Mucosa of descending colon (tissue), 3 donors: ENCODE measurements at regions not wholly inside any gene's neighbourhood (a gene's known extent, or its start where the extent isn't known, plus 50 kb on each side); places are given as distances from the start of the nearest gene placed in this dataset.
"Not testable (repeated sequence)": the region's sequence is repeated elsewhere in the genome, so short reads cannot be mapped to it uniquely, and the experiment has no call there.

Experiments used
- ATAC-seq: fragments of 200-7000 bp; cut with Tn5 transposase; one replicate; pipeline ENCODE4 v1.9.1; 2020; ENCODE audit warnings: mild to moderate bottlenecking, moderate library complexity
- DNase-seq, 3 donors: peaks; one replicate each; pipeline ENCODE4 v3.0.0-alpha.2; 2020
- H3K36me3 ChIP-seq: fragments of 200-600 bp; one replicate; pipeline ENCODE4 v1.8.0; 2021; ENCODE audit warnings: low read depth, mild to moderate bottlenecking
- H3K4me1 ChIP-seq: fragments of 200-600 bp; one replicate; pipeline ENCODE4 v1.8.0; 2021; ENCODE audit warnings: low read depth, mild to moderate bottlenecking
- H3K4me3 ChIP-seq: fragments of 200-600 bp; one replicate; pipeline ENCODE4 v1.8.0; 2021; ENCODE audit warnings: mild to moderate bottlenecking
- H3K9me3 ChIP-seq: fragments of 200-600 bp; one replicate; pipeline ENCODE4 v1.8.0; 2021; ENCODE audit warnings: mild to moderate bottlenecking
- intact Hi-C, 2 donors: fragments of 100-400 bp; cut with DNase I in 1 of 2; cut with micrococcal nuclease in 1 of 2; formaldehyde crosslinking; loops; one replicate each; pipeline versions ENCODE4 v1.11.0 to v1.11.1; 2022; cut with DNase I, micrococcal nuclease
- TF ChIP-seq, protein P1 (sequence below): fragments of 200-600 bp; IDR thresholded peaks from one replicate; pipeline ENCODE4 v1.8.0; 2022; ENCODE audit warnings: antibody characterized with exemption, mild to moderate bottlenecking
- donor health status: DM: no; HTN: no; CAD: no; lungs with moderate emphysema.
- donor health status: DM: no; HTN: no; CAD: no.
- donor health status: DM: no; HTN: yes; CAD: no.

GRCh38 chr6:86045038-86045437 is 402.4 kb upstream of the SYNCRIP start:
- Histone ChIP-seq H3K4me3 (no peak overlapping the region), H3K9me3 (peaks cover 19% of the 10 kb centered on the region), H3K4me1 (no peaks in the 10 kb centered on the region), H3K36me3 (no peaks in the 10 kb centered on the region)
- DNase-seq, result no peak
- TF ChIP-seq, protein P1, sequence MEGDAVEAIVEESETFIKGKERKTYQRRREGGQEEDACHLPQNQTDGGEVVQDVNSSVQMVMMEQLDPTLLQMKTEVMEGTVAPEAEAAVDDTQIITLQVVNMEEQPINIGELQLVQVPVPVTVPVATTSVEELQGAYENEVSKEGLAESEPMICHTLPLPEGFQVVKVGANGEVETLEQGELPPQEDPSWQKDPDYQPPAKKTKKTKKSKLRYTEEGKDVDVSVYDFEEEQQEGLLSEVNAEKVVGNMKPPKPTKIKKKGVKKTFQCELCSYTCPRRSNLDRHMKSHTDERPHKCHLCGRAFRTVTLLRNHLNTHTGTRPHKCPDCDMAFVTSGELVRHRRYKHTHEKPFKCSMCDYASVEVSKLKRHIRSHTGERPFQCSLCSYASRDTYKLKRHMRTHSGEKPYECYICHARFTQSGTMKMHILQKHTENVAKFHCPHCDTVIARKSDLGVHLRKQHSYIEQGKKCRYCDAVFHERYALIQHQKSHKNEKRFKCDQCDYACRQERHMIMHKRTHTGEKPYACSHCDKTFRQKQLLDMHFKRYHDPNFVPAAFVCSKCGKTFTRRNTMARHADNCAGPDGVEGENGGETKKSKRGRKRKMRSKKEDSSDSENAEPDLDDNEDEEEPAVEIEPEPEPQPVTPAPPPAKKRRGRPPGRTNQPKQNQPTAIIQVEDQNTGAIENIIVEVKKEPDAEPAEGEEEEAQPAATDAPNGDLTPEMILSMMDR, result no peak
- no peak for ATAC-seq
- intact Hi-C loops, result no loop called here

DNA sequence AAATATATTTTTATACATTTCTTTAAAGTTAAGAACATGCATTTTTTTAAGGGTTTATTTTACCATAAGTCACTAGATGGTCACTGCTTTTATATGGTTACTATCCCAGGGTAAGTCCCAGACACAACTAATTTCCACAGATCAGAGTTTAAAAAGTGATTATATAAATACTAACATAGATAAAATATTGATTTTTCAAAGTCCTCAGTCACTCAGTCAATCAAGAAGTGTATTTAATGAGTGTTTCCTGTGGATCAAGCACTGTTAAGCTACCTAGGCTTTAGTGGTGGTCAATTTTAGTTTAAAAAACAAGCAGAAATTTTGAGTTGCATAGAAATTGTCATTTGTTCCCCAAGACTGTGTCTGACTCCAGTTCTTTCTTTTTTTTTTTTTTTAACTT is 399.5 kb upstream of the SYNCRIP start:
- TF ChIP-seq, protein P1, result no peak
- Histone ChIP-seq H3K4me1 (no peaks in the 10 kb centered on the region), H3K4me3 (no peak overlapping the region), H3K9me3 (peaks cover 13% of the 10 kb centered on the region), H3K36me3 (no peaks in the 10 kb centered on the region)
- DNase-seq (no peak), ATAC-seq (no peak)
- intact Hi-C loops, result no loop called here

DNA sequence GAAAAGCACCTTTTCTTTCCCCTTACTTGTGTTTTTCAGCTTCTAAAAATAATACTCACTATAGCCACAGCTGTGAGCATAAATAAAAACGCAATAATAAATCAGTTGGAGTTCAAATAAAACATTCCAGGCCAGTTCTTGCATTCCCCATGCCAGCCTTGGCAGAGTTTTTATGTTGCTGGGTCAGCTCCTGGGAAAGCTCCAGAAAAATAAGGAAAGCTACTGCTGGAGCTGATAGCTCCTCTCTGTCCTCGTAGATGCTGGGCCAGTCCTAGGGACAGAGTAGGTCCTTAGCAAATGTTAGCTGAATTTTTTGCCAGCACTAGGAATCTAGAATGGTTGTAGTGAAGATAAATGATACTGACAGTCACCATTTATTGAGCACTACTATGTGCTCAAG is 389.0 kb upstream of the SYNCRIP start:
- intact Hi-C loops, result no loop called here
- TF ChIP-seq, protein P1, result no peak
- H3K4me1 ChIP-seq, result no peaks in the 10 kb centered on the region
- peaks cover 2% of the 10 kb centered on the region for H3K9me3 ChIP-seq
- no peak for ATAC-seq
- DNase-seq, result no peak
- no peak overlapping the region for H3K4me3 ChIP-seq
- H3K36me3 ChIP-seq, result no peaks in the 10 kb centered on the region

DNA sequence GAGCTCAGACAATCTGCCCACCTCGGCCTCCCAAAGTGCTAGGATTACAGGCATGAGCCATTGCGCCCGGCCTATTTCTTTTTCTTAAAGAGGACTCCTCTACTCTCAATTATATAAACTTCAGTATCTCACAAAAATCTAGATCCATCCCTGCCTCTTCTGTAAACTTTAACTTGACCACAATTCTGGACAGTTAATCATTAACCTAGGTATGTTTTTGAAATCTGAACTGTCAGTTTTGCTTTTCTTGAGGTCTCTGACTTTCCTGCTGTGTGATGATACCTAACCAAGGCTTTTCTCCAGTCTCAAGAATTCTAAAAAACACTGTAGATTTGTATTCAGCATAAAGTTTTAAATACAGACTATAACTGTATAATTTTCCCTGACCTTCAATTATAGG is 388.2 kb upstream of the SYNCRIP start:
- TF ChIP-seq, protein P1, result no peak
- intact Hi-C loops, result no loop called here
- Histone ChIP-seq H3K4me3 (no peak overlapping the region), H3K36me3 (no peaks in the 10 kb centered on the region), H3K9me3 (peaks cover 2% of the 10 kb centered on the region), H3K4me1 (no peaks in the 10 kb centered on the region)
- DNase-seq, result no peak
- ATAC-seq, result no peak

DNA sequence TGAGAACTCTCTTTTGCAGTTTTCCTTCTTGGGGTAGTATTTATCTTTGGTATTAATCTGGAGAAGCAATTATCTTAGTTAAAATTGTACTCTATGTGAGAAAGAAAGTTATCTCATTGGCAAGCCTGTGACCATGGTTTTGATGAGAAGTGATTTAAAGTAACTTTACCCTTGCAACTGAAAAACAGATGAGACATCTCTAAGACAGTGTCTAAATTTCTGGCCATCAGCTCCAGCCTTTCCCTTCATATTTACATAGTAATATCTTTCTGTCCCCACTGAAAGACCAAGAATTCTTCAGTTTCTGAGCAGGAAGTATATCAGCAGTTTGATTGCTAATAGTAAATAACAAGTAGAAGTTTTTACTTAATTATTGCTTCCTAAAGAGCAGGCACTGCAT is 386.1 kb upstream of the SYNCRIP start:
- DNase-seq (no peak), ATAC-seq (no peak)
- TF ChIP-seq, protein P1, result no peak
- Histone ChIP-seq H3K4me3 (no peak overlapping the region), H3K9me3 (no peaks in the 10 kb centered on the region), H3K36me3 (no peaks in the 10 kb centered on the region), H3K4me1 (no peaks in the 10 kb centered on the region)
- intact Hi-C loops, result no loop called here

DNA sequence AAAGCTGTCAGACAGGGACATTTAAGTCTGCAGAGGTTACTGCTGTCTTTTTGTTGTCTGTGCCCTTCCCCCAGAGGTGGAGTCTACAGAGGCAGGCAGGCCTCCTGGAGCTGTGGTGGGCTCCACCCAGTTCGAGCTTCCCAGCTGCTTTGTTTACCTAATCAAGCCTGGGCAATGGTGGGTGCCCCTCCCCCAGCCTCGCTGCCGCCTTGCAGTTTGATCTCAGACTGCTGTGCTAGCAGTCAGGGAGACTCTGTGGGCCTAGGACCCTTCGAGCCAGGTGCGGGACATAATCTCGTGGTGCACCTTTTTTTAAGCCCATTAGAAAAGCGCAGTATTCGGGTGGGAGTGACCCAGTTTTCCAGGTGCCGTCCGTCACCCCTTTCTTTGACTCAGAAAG is 384.2 kb upstream of the SYNCRIP start:
- ATAC-seq, H3K9me3 ChIP-seq, DNase-seq, intact Hi-C loops, H3K4me1 ChIP-seq, H3K4me3 ChIP-seq, H3K36me3 ChIP-seq: not testable (repeated sequence)
